H1 (cell line): ENCODE measurements at regions not wholly inside any gene's neighbourhood (a gene's known extent, or its start where the extent isn't known, plus 50 kb on each side); places are given as distances from the start of the nearest gene placed in this dataset.

Experiments used
- BRCA1 ChIP-seq: IDR thresholded peaks from 2 replicates; pipeline ENCODE4 v1.6.1; 2012; ENCODE audit warnings: low read depth, low read length, improper control_type of control experiment
- CTBP2 ChIP-seq: IDR thresholded peaks from 2 replicates; pipeline ENCODE4 v1.7.0; 2011; ENCODE audit warnings: borderline replicate concordance, mild to moderate bottlenecking, moderate library complexity, mixed read lengths, low read length; ENCODE audit not compliant: insufficient read depth, insufficient read length
- FOSL1 ChIP-seq: IDR thresholded peaks from 2 replicates; pipeline ENCODE4 v1.6.1; 2011; ENCODE audit warnings: mild to moderate bottlenecking, low read depth, low read length, moderate library complexity; ENCODE audit not compliant: insufficient read depth
- HDAC6 ChIP-seq: IDR thresholded peaks from one replicate; pipeline ENCODE4 v1.7.1; 2012; ENCODE audit warnings: low read depth, mild to moderate bottlenecking, inconsistent platforms, low read length, moderate library complexity
- KDM1A ChIP-seq: fragments of 200-600, 300-600 bp; sonication (generic); IDR thresholded peaks from 2 replicates; pipeline ENCODE4 v1.7.1; 2016; ENCODE audit warnings: mild to moderate bottlenecking, low read length, borderline replicate concordance
- KDM5A ChIP-seq: fragments of 200-600 bp; IDR thresholded peaks from 2 replicates; pipeline ENCODE4 v1.7.1; 2012; ENCODE audit warnings: mild to moderate bottlenecking, low read length, inconsistent platforms, mixed read lengths
- MAFK ChIP-seq: IDR thresholded peaks from 2 replicates; pipeline ENCODE4 v1.6.1; 2012; ENCODE audit warnings: low read depth, mild to moderate bottlenecking, improper control_type of control experiment, low read length
- POLR2AphosphoS5 ChIP-seq: IDR thresholded peaks from 2 replicates; pipeline ENCODE4 v1.6.1; 2011; ENCODE audit warnings: low read depth, low read length
- TAF1 ChIP-seq: IDR thresholded peaks from 2 replicates; pipeline ENCODE4 v1.6.1; 2011; ENCODE audit warnings: mild to moderate bottlenecking, low read depth, low read length

DNA sequence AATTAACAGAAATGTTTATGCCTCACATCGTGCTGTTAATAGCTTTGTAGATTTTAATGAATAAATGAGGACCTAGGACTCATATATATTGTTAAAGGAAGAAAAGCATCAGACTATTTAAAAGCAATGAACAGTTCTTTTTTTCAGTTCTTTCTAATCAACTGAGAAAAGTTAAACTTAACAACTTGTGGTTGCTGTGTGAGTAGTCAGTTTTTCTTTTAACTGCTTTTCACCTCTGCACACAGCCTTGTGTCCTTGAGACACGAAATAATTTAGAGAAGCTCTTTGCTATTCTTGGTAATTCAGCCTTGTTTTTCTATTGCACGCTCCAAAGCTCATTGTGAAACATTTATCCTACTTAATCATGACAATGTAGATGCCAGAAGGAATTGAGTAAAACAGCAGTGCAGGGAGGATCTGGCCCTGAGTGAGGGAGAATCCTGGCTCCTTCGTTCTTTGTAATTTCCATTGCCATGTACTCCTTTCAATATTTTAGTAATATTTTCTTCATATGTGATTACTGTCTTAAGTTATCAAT, 499.0 kb downstream of the PYDC2 start (continued):
- TF ChIP-seq HDAC6 (no peak), KDM5A (no peak), KDM1A (no peak), MAFK (no peak), BRCA1 (no peak), POLR2AphosphoS5 (no peak), TAF1 (no peak), FOSL1 (no peak), CTBP2 (no peak)
